GM12878 (cell line): ENCODE measurements at regions not wholly inside any gene's neighbourhood (a gene's known extent, or its start where the extent isn't known, plus 50 kb on each side); places are given as distances from the start of the nearest gene placed in this dataset.

Source experiments
- ATAC-seq: fragments of 200-7000 bp; cut with Tn5 transposase; 3 replicates; pipeline ENCODE4 v1.9.1; 2020; ENCODE audit warnings: mild to moderate bottlenecking, moderate library complexity
- BruUV-seq: library from RNA; stranded (reverse); fragments of 400-500 nt; replicated peaks from 2 replicates; lab custom pipeline; 2021; lab: Mats Ljungman, UMichigan
- CTCF ChIA-PET: fragments of 300-600 bp; sonication (Branson Sonifier 250); formaldehyde crosslinking; extraction: SDS; loops from one replicate; lab custom pipeline; 2021; ENCODE audit warnings: inconsistent platforms; lab: Yijun Ruan, JAX
- POLR2A ChIA-PET: fragments of 350-600 bp; formaldehyde crosslinking; extraction: SDS; loops from one replicate; lab custom pipeline; 2021; ENCODE audit warnings: inconsistent platforms; lab: Charles Lee
- RAD21 ChIA-PET: fragments of 300-600 bp; sonication (Branson Sonifier 250); formaldehyde crosslinking; loops from one replicate; lab custom pipeline; 2023; ENCODE audit warnings: antibody characterized with exemption; ENCODE audit not compliant: unreplicated experiment; lab: Charles Lee
- SMC1A ChIA-PET: fragments of 300-600 bp; sonication (Branson Sonifier 250); formaldehyde crosslinking; loops from one replicate; lab custom pipeline; 2023; ENCODE audit not compliant: unreplicated experiment, uncharacterized antibody; lab: Charles Lee
- DNase-seq: peaks from one replicate; pipeline ENCODE4 v3.0.0-alpha.2; 2011; ENCODE audit warnings: low read depth, low spot score
- FAIRE-seq: peaks from 3 replicates; lab custom pipeline; 2011; peaks lifted over from hg19 to GRCh38; lab: Jason Lieb, UNC
- H2AFZ ChIP-seq: 2 replicates; pipeline ENCODE4 v1.6.0; 2011; ENCODE audit warnings: low read depth, low read length, control low read depth; ENCODE audit not compliant: control insufficient read depth
- H3K27ac ChIP-seq: 2 replicates; pipeline ENCODE4 v1.5.1; 2011; ENCODE audit warnings: control low read depth; ENCODE audit not compliant: control insufficient read depth, insufficient read depth
- H3K27me3 ChIP-seq, 2 experiments: replicated peaks in 1 of 2; 2 replicates each; pipeline versions ENCODE4 v1.6.0 to v1.6.1; 2011; ENCODE audit warnings: low read length in 1 of 2; ENCODE audit not compliant: control insufficient read depth in 2 of 2, insufficient read depth in 2 of 2
- H3K36me3 ChIP-seq, 2 experiments: 2 replicates each; pipeline ENCODE4 v1.5.1; 2011; ENCODE audit warnings: low read length in 1 of 2; ENCODE audit not compliant: control insufficient read depth in 2 of 2, insufficient read depth in 2 of 2
- H3K4me1 ChIP-seq: 2 replicates; pipeline ENCODE4 v1.6.1; 2011; ENCODE audit warnings: mild to moderate bottlenecking, low read length, moderate library complexity, mixed read lengths; ENCODE audit not compliant: control insufficient read depth, insufficient read depth
- H3K4me2 ChIP-seq: 2 replicates; pipeline ENCODE4 v1.6.0; 2011; ENCODE audit warnings: control low read depth; ENCODE audit not compliant: control insufficient read depth, insufficient read depth
- H3K4me3 ChIP-seq: fragments of 200-600 bp; sonication (generic); 2 replicates; pipeline ENCODE4 v1.5.1; 2016
- H3K79me2 ChIP-seq: 2 replicates; pipeline ENCODE4 v1.6.0; 2011; ENCODE audit warnings: low read length; ENCODE audit not compliant: control insufficient read depth, insufficient read depth
- H3K9ac ChIP-seq: 2 replicates; pipeline ENCODE4 v1.8.0; 2011; ENCODE audit warnings: low read length, control low read depth, mixed read lengths; ENCODE audit not compliant: control insufficient read depth, insufficient read depth
- H3K9me3 ChIP-seq: replicated peaks from 3 replicates; pipeline ENCODE4 v1.5.1; 2011; ENCODE audit warnings: mild to moderate bottlenecking, low read length; ENCODE audit not compliant: control insufficient read depth, insufficient read depth
- H4K20me1 ChIP-seq: 2 replicates; pipeline ENCODE4 v1.6.0; 2011; ENCODE audit not compliant: control insufficient read depth, insufficient read depth
- NFXL1 ChIP-seq: fragments of 450-650 bp; IDR thresholded peaks from 2 replicates; pipeline ENCODE4 v1.6.1; 2017; ENCODE audit warnings: antibody characterized with exemption, mild to moderate bottlenecking, borderline replicate concordance
- NRF1 ChIP-seq: conservative IDR thresholded peaks from 2 replicates; pipeline ENCODE4 v1.6.1; 2011; ENCODE audit warnings: mild to moderate bottlenecking, low read depth, low read length, improper control_type of control experiment
- STAT1 ChIP-seq: fragments of 450-650 bp; conservative IDR thresholded peaks from 2 replicates; pipeline ENCODE4 v1.6.1; 2014; ENCODE audit warnings: antibody characterized with exemption, mild to moderate bottlenecking
- TBL1XR1 ChIP-seq: IDR thresholded peaks from 2 replicates; pipeline ENCODE4 v1.6.1; 2012; ENCODE audit warnings: low read depth, low read length, improper control_type of control experiment
- YBX1 ChIP-seq: fragments of 450-650 bp; IDR thresholded peaks from 2 replicates; pipeline ENCODE4 v1.6.1; 2016; ENCODE audit warnings: antibody characterized with exemption
- WGBS: methylation state at CpG from one replicate; pipeline ENCODE4 v1.1.6; 2016; ENCODE audit warnings: low lambda C conversion rate; ENCODE audit not compliant: insufficient replicate concordance, insufficient coverage; ENCODE audit errors: missing lambda C conversion rate; 5-methylcytosine and 5-hydroxymethylcytosine counted together
- in situ Hi-C: fragments of 300-500 bp; cut with MboI; formaldehyde crosslinking; loops from 9 replicates; pipeline ENCODE4 v1.14.3; 2018; ENCODE audit warnings: mixed read lengths
- intact Hi-C: fragments of 100-400 bp; cut with micrococcal nuclease; formaldehyde crosslinking; loops from one replicate; pipeline ENCODE4 v1.14.2; 2022; ENCODE audit not compliant: unreplicated experiment
- TF ChIP-seq, protein P1 (sequence below): fragments of 450-650 bp; IDR thresholded peaks from 2 replicates; pipeline ENCODE4 v1.6.1; 2017; ENCODE audit warnings: low read depth, mild to moderate bottlenecking, moderate library complexity

DNA sequence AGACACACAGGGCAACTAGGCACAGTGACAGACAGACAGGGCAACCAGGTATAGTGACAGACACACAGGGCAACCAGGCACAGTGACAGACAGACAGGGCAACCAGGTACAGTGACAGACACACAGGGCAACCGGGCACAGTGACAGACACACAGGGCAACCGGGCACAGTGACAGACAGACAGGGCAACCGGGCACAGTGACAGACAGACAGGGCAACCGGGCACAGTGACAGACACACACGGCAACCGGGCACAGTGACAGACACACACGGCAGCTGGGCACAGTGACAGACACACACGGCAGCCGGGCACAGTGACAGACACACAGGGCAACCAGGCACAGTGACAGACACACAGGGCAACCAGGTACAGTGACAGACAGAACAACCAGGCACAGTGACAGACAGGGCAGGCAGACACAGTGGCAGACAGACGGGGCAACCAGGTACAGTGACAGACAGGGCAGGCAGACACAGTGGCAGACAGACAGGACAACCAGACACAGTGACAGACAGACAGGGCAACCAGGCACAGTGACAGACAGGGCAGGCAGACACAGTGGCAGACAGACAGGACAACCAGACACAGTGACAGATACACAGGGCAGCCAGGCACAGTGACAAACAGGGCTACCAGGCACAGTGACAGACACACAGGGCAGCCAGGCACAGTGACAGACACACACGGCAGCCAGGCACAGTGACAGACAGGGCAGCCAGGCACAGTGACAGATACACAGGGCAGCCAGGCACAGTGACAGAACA, 64.7 kb upstream of the RAB6C start:
- Histone ChIP-seq H3K9ac (no peak overlapping the region), H3K4me3 (no peak overlapping the region), H3K36me3 (no peaks in the 10 kb centered on the region), H3K27ac (no peak overlapping the region), H2AFZ (no peak overlapping the region), H3K9me3 (peaks cover 2% of the 10 kb centered on the region; the same call in 2 of the 3 replicates), H3K4me1 (no peaks in the 10 kb centered on the region), H3K79me2 (no peaks in the 10 kb centered on the region), H3K4me2 (no peak overlapping the region), H3K27me3 (peaks cover 0 to 2% of the 10 kb centered on the region in 2 experiments; a peak in 1 of 4 replicates), H4K20me1 (no peaks in the 10 kb centered on the region)
- no TSS peak for BruUV-seq
- SMC1A ChIA-PET: no interaction called here
- POLR2A ChIA-PET: no interaction called here
- WGBS: 32% methylated on average over 11 of the region's 11 CpGs
- in situ Hi-C loops (no loop called here), intact Hi-C loops (no loop called here)
- DNase-seq (no peak), ATAC-seq (no peak), FAIRE-seq (no peak)
- CTCF ChIA-PET: no interaction called here
- RAD21 ChIA-PET: no interaction called here
- TF ChIP-seq NRF1 (no peak), YBX1 (no peak), STAT1 (no peak), TBL1XR1 (no peak), NFXL1 (no peak)
- TF ChIP-seq, protein P1, sequence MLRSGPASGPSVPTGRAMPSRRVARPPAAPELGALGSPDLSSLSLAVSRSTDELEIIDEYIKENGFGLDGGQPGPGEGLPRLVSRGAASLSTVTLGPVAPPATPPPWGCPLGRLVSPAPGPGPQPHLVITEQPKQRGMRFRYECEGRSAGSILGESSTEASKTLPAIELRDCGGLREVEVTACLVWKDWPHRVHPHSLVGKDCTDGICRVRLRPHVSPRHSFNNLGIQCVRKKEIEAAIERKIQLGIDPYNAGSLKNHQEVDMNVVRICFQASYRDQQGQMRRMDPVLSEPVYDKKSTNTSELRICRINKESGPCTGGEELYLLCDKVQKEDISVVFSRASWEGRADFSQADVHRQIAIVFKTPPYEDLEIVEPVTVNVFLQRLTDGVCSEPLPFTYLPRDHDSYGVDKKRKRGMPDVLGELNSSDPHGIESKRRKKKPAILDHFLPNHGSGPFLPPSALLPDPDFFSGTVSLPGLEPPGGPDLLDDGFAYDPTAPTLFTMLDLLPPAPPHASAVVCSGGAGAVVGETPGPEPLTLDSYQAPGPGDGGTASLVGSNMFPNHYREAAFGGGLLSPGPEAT: no peak
